ENCODE measurements at regions not wholly inside any gene's neighbourhood (a gene's known extent, or its start where the extent isn't known, plus 50 kb on each side); places are given as distances from the start of the nearest gene placed in this dataset.
"Not testable (repeated sequence)": the region's sequence is repeated elsewhere in the genome, so short reads cannot be mapped to it uniquely, and the experiment has no call there.

- no peak overlapping the region for H3K27ac Mint-ChIP-seq
- Histone ChIP-seq H3K4me1 (ENCODE audit: insufficient read depth) (no peaks in the 10 kb centered on the region), H3K4me3 (peak overlapping the region; percentile 58), H3K4me2 (peak overlapping the region; percentile 78), H2AFZ (peak overlapping the region; percentile 97), H3F3A (replicated peaks; ENCODE audit: low read depth) (no peaks in the 10 kb centered on the region), H3K27me3 (ENCODE audit: insufficient read depth) (peaks cover 50% of the 10 kb centered on the region), H3K36me3 (ENCODE audit: insufficient read depth) (no peaks in the 10 kb centered on the region), H4K20me1 (replicated peaks; ENCODE audit: insufficient read depth) (no peaks in the 10 kb centered on the region), H3K27ac (ENCODE audit: low read depth) (no peak overlapping the region), H3K9me2 (ENCODE audit: insufficient read depth) (no peaks in the 10 kb centered on the region), H3K79me2 (replicated peaks; ENCODE audit: insufficient read depth) (no peaks in the 10 kb centered on the region)
- peaks cover 8% of the 10 kb centered on the region for H3K9me3 Mint-ChIP-seq
- ATAC-seq (peak; percentile 91), DNase-seq (ENCODE audit: low spot score) (peak; percentile 77)
- peaks cover 6% of the 10 kb centered on the region for H3K4me1 Mint-ChIP-seq
- H3K27me3 Mint-ChIP-seq (ENCODE audit: insufficient read depth, low read depth, poor library complexity) = peaks cover 28% of the 10 kb centered on the region
- TF ChIP-seq ZNF331 (CRISPR knock-in tag; IDR thresholded peaks at IDR 0.05; ENCODE audit: low read depth) = no peak
- TF ChIP-seq, protein P1, sequence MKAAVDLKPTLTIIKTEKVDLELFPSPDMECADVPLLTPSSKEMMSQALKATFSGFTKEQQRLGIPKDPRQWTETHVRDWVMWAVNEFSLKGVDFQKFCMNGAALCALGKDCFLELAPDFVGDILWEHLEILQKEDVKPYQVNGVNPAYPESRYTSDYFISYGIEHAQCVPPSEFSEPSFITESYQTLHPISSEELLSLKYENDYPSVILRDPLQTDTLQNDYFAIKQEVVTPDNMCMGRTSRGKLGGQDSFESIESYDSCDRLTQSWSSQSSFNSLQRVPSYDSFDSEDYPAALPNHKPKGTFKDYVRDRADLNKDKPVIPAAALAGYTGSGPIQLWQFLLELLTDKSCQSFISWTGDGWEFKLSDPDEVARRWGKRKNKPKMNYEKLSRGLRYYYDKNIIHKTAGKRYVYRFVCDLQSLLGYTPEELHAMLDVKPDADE (IDR thresholded peaks at IDR 0.05) = no peak
- H3K4me3 Mint-ChIP-seq = peak overlapping the region; percentile 65
- H3K36me3 Mint-ChIP-seq (ENCODE audit: low read depth) = no peaks in the 10 kb centered on the region
Measured at GRCh38 chr20:26208296-26209091, 511.8 kb upstream of the ZNF337 start.

DNA sequence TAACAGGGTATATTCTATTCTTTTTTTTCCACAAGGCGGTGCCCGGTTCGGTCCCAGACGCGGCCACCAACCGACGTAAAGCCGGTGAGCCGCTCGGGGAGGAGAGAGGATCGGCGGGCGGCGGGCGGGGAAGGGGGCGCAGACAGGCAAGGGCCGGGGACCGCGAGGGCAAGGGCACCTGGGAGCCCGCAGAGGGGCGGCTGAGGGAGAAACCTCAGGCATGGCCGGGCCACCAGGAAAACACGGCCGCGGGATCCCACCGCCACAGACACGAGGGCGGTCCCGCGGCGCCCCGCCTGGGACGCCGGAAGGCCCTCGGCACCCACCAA, 511.3 kb upstream of the ZNF337 start:
- not testable (repeated sequence) for H3K36me3 Mint-ChIP-seq (ENCODE audit: low read depth); H3K27ac ChIP-seq (ENCODE audit: low read depth); H3F3A ChIP-seq (replicated peaks; ENCODE audit: low read depth); H4K20me1 ChIP-seq (replicated peaks; ENCODE audit: insufficient read depth); H3K4me1 Mint-ChIP-seq; H3K79me2 ChIP-seq (replicated peaks; ENCODE audit: insufficient read depth); H3K9me2 ChIP-seq (ENCODE audit: insufficient read depth); H3K4me1 ChIP-seq (ENCODE audit: insufficient read depth); H3K27ac Mint-ChIP-seq; H3K36me3 ChIP-seq (ENCODE audit: insufficient read depth)
- peak; percentile 54 for ATAC-seq
- peak overlapping the region; percentile 78 for H3K4me2 ChIP-seq
- DNase-seq (ENCODE audit: low spot score) = peak; percentile 62
- Mint-ChIP-seq H3K4me3 (peak overlapping the region; percentile 70), H3K27me3 (ENCODE audit: insufficient read depth, low read depth, poor library complexity) (peaks cover 28% of the 10 kb centered on the region), H3K9me3 (peaks cover 13% of the 10 kb centered on the region)
- H3K4me3 ChIP-seq = peak overlapping the region; percentile 58
- peak overlapping the region; percentile 97 for H2AFZ ChIP-seq
- H3K27me3 ChIP-seq (ENCODE audit: insufficient read depth) = peaks cover 50% of the 10 kb centered on the region
- TF ChIP-seq EZH2 (IDR thresholded peaks at IDR 0.05; ENCODE audit: low read depth, unreplicated experiment) = peak; percentile 57

DNA sequence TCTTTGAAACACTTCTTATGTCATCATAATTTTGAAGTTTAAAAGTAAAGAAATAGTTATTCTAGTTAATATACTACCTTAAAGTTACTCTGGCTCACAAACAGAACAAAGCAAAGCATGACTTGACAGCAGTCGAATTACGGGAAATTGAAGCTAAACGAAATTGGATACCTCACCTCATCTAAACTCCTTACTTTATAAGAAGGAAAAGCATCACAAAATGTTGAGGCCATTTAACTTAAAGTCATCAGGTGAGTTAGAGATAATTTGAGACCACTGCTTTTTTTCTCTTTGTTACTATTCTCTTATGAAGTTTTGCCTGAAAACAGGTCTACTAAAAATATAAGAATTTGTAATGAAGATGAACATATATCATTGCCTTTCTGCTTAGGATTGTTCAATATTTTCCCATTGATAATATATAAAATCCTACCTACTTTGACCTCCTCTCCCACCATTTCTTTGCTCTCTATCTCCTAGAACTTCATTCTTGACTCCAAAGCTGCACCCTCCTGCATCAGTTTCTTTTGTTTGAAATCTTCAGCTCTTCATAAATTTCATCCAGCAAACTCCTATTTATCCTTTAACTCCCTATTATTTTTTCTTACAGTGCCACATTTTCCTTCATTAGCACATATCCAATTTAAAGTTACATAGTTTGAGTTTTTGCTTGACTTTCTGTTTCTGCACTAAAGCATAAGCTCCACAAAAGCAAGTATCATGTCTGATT, 510.7 kb upstream of the ZNF337 start:
- Mint-ChIP-seq H3K9me3 (peaks cover 14% of the 10 kb centered on the region), H3K27me3 (ENCODE audit: insufficient read depth, low read depth, poor library complexity) (peaks cover 28% of the 10 kb centered on the region)
- peak overlapping the region; percentile 58 for H3K4me3 ChIP-seq
- TF ChIP-seq ZNF462 (CRISPR knock-in tag; IDR thresholded peaks at IDR 0.05) (no peak), STAT1 (IDR thresholded peaks at IDR 0.05; ENCODE audit: unreplicated experiment) (no peak), ZNF114 (CRISPR knock-in tag; IDR thresholded peaks at IDR 0.05) (no peak), ZNF331 (CRISPR knock-in tag; IDR thresholded peaks at IDR 0.05; ENCODE audit: low read depth) (no peak), CREB1 (CRISPR knock-in tag; IDR thresholded peaks at IDR 0.05; ENCODE audit: low read depth) (no peak), NANOG (IDR thresholded peaks at IDR 0.05; ENCODE audit: borderline replicate concordance) (no peak)

More for the DNA sequence above, 510.7 kb upstream of the ZNF337 start:
- H3K36me3 Mint-ChIP-seq (ENCODE audit: low read depth) = 0 out of 3 replicates have a peak, but pooled peaks cover 5% of the 10 kb centered on the region
- H3K4me3 Mint-ChIP-seq = peak overlapping the region; percentile 70
- H3K4me1 Mint-ChIP-seq = peaks cover 6% of the 10 kb centered on the region
- ATAC-seq = no peak
- no peaks in the 10 kb centered on the region for H3K4me1 ChIP-seq (ENCODE audit: insufficient read depth)
- no peak for DNase-seq (ENCODE audit: low spot score)
- H3K79me2 ChIP-seq (replicated peaks; ENCODE audit: insufficient read depth) = no peaks in the 10 kb centered on the region
- no peaks in the 10 kb centered on the region for H3F3A ChIP-seq (replicated peaks; ENCODE audit: low read depth)
- peaks cover 50% of the 10 kb centered on the region for H3K27me3 ChIP-seq (ENCODE audit: insufficient read depth)
- H3K9me2 ChIP-seq (ENCODE audit: insufficient read depth) = no peaks in the 10 kb centered on the region
- H3K36me3 ChIP-seq (ENCODE audit: insufficient read depth) = no peaks in the 10 kb centered on the region
- peak overlapping the region; percentile 78 for H3K4me2 ChIP-seq
- no peak overlapping the region for H3K27ac Mint-ChIP-seq
- peak overlapping the region; percentile 97 for H2AFZ ChIP-seq
- H3K27ac ChIP-seq (ENCODE audit: low read depth) = no peak overlapping the region
- H4K20me1 ChIP-seq (replicated peaks; ENCODE audit: insufficient read depth) = no peaks in the 10 kb centered on the region

Measured in GM23338 (cell line).